Stomach (tissue), 8 donors: ENCODE measurements at regions not wholly inside any gene's neighbourhood (a gene's known extent, or its start where the extent isn't known, plus 50 kb on each side); places are given as distances from the start of the nearest gene placed in this dataset.

Source experiments
- DNase-seq, 2 donors: peaks; one replicate each; pipeline versions ENCODE4 v3.0.0 to v3.0.0-alpha.2; 2013 to 2019
- H3K27ac ChIP-seq, 5 donors: fragments of 200-600 bp in 4 of 5; sonication (generic) in 4 of 5; one replicate each; pipeline ENCODE4 v1.5.1; 2013 to 2019; ENCODE audit warnings: mild to moderate bottlenecking in 1 of 5, moderate library complexity in 1 of 5
- H3K27me3 ChIP-seq, 3 donors: fragments of 200-600 bp; sonication (generic); one replicate each; pipeline ENCODE4 v1.5.1; 2017 to 2019; ENCODE audit warnings: mixed run types in 1 of 3
- H3K36me3 ChIP-seq, 4 donors: fragments of 200-600 bp; sonication (generic); 1 replicate in 3 of 4; 2 replicates in 1 of 4; pipeline ENCODE4 v1.5.1; 2016 to 2019
- H3K4me1 ChIP-seq, 4 donors: fragments of 200-600 bp; sonication (generic); one replicate each; pipeline ENCODE4 v1.5.1; 2016 to 2019
- H3K4me3 ChIP-seq, 4 donors: fragments of 200-600 bp; sonication (generic) in 3 of 4; one replicate each; pipeline ENCODE4 v1.5.1; 2016 to 2019; ENCODE audit warnings: mild to moderate bottlenecking in 1 of 4
- H3K9me3 ChIP-seq, 4 donors: fragments of 200-600 bp; sonication (generic); one replicate each; pipeline ENCODE4 v1.5.1; 2016 to 2019
- CTCF ChIP-seq, 7 experiments: fragments of 450-650 bp in 4 of 7; fragments of 200-600 bp in 3 of 7; sonication (generic) in 3 of 7; IDR thresholded peaks; one replicate each; pipeline ENCODE4 v1.5.1; 2016 to 2019; ENCODE audit warnings: antibody characterized with exemption in 7 of 7, control low read depth in 2 of 7, mild to moderate bottlenecking in 1 of 7
- EP300 ChIP-seq: sonication (generic); formaldehyde crosslinking; IDR thresholded peaks from one replicate; pipeline ENCODE4 v1.6.1; 2017; ENCODE audit warnings: antibody characterized with exemption
- POLR2A ChIP-seq, 4 donors: fragments of 450-650 bp; IDR thresholded peaks; one replicate each; pipeline ENCODE4 v1.6.1; 2016; ENCODE audit warnings: antibody characterized with exemption in 4 of 4, control low read depth in 2 of 4, mild to moderate bottlenecking in 1 of 4, moderate library complexity in 1 of 4
- POLR2AphosphoS5 ChIP-seq, 3 donors: sonication (generic); formaldehyde crosslinking; IDR thresholded peaks; one replicate each; pipeline ENCODE4 v1.6.1; 2016; ENCODE audit warnings: antibody characterized with exemption in 3 of 3
- WGBS, 5 donors: extraction: QIAGEN DNeasy Blood & Tissue Kit in 3 of 5; methylation state at CpG; one replicate each; pipeline versions ENCODE4 v1.1.5 to v1.1.7; 2013 to 2018; 5-methylcytosine and 5-hydroxymethylcytosine counted together
- intact Hi-C: fragments of 100-400 bp; cut with DNase I; formaldehyde crosslinking; loops from one replicate; pipeline ENCODE4 v1.15.1; 2023; ENCODE audit warnings: low total_unique reads
- donor health status: healthy with polysubstance abuse.
- donor health status: Bipolar disorder and iron deficiency.
- donor health status: healthy.

GRCh38 chr1:13996334-13996733 is 296.3 kb downstream of the PRDM2 start:
- intact Hi-C loops, result no loop called here
- no peak overlapping the region for H3K4me3 ChIP-seq
- no peaks in the 10 kb centered on the region for H3K36me3 ChIP-seq
- H3K27ac ChIP-seq, result no peak overlapping the region
- 46 to 79% (median 61%) methylated on average over 2 of the region's 2 CpGs for WGBS, 5 donors
- DNase-seq, result no peak
- H3K4me1 ChIP-seq, result no peaks in the 10 kb centered on the region
- TF ChIP-seq EP300, result no peak
- TF ChIP-seq POLR2AphosphoS5 (IDR thresholded peaks at IDR 0.05), result no peak
- no peak for TF ChIP-seq POLR2A (IDR thresholded peaks at IDR 0.05)
- no peak for TF ChIP-seq CTCF (IDR thresholded peaks at IDR 0.05)
- no peaks in the 10 kb centered on the region for H3K27me3 ChIP-seq
- H3K9me3 ChIP-seq, result peaks cover 0 to 40% (median 16%) of the 10 kb centered on the region in 4 donors

DNA sequence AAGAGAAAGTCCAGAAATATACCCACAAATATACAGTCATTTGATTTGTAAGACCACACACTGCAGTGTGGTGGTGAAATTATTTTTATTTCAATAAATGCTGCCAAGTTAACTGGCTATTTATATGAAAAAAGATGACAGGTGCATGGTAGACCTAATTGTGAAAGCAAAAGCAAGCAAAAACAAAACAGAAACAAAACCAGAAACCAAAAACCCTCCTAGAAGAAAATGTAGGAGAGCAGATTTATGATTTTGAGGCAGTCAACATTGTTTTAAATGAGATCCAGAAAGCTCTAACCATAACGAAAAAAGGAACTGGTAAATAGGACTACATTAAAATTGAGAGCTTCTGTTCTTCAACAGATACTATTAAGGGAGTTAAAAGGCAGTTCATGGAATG is 303.6 kb downstream of the PRDM2 start:
- WGBS, 5 donors, result 36 to 67% (median 56%) methylated on average over 1 of the region's 1 CpG
- H3K4me3 ChIP-seq, result no peak overlapping the region
- no peaks in the 10 kb centered on the region for H3K27me3 ChIP-seq
- no peaks in the 10 kb centered on the region for H3K4me1 ChIP-seq
- DNase-seq, result no peak
- H3K36me3 ChIP-seq, result no peaks in the 10 kb centered on the region
- intact Hi-C loops, result no loop called here
- no peak overlapping the region for H3K27ac ChIP-seq
- peaks cover 2 to 33% (median 16%) of the 10 kb centered on the region in 4 donors for H3K9me3 ChIP-seq
- no peak for TF ChIP-seq EP300
- no peak for TF ChIP-seq POLR2AphosphoS5 (IDR thresholded peaks at IDR 0.05)
- no peak for TF ChIP-seq POLR2A (IDR thresholded peaks at IDR 0.05)
- no peak for TF ChIP-seq CTCF (IDR thresholded peaks at IDR 0.05)

DNA sequence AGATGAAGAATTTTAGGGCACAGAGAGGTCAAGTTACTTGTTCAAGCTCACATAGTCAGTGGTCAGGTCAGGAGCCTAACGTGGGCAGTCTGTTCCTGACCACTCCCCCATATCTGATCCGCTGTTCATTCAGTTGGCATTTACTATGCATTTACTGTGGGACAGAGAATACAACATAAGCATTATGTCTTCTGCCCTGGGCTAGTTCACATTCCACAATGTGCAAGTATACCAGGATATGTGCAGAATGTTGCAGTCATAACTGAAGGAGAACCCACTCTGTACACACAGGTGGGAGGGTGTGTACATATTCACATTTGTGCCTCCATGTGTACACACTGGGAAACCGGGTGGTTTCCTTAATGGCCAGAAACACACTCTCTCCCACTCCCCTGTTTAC is 309.6 kb downstream of the PRDM2 start:
- intact Hi-C loops, result no loop called here
- Histone ChIP-seq H3K9me3 (peaks cover 0 to 2% (median 0%) of the 10 kb centered on the region in 4 donors), H3K4me3 (no peak overlapping the region), H3K27me3 (no peaks in the 10 kb centered on the region), H3K27ac (no peak overlapping the region), H3K36me3 (no peaks in the 10 kb centered on the region), H3K4me1 (no peaks in the 10 kb centered on the region)
- TF ChIP-seq CTCF (IDR thresholded peaks at IDR 0.05), result no peak
- no peak for TF ChIP-seq POLR2AphosphoS5 (IDR thresholded peaks at IDR 0.05)
- TF ChIP-seq POLR2A (IDR thresholded peaks at IDR 0.05), result no peak
- TF ChIP-seq EP300, result no peak
- WGBS, 5 donors, result 52 to 62% (median 57%) methylated on average over 3 of the region's 3 CpGs
- DNase-seq, result no peak

- intact Hi-C loops, result no loop called here
- no peak for TF ChIP-seq EP300
- no peak for TF ChIP-seq CTCF (IDR thresholded peaks at IDR 0.05)
- no peaks in the 10 kb centered on the region for H3K36me3 ChIP-seq
- H3K4me3 ChIP-seq, result no peak overlapping the region
- no peak for DNase-seq
- no peaks in the 10 kb centered on the region for H3K27me3 ChIP-seq
- peaks cover 0 to 2% (median 0%) of the 10 kb centered on the region in 4 donors for H3K9me3 ChIP-seq
- no peaks in the 10 kb centered on the region for H3K4me1 ChIP-seq
- H3K27ac ChIP-seq, result no peak overlapping the region
Measured at GRCh38 chr1:14010476-14010875, 310.5 kb downstream of the PRDM2 start.
